Karpas-422 (cell line): ENCODE measurements at regions not wholly inside any gene's neighbourhood (a gene's known extent, or its start where the extent isn't known, plus 50 kb on each side); places are given as distances from the start of the nearest gene placed in this dataset.

Source experiments
- DNase-seq: peaks from one replicate; pipeline ENCODE4 v3.0.0-alpha.2; 2015
- H2AFZ ChIP-seq: fragments of 200-600 bp; sonication (generic); 2 replicates; pipeline ENCODE4 v1.6.1; 2014; ENCODE audit warnings: antibody characterized with exemption, low read length, mixed read lengths
- H3K27ac ChIP-seq: fragments of 200-600 bp; sonication (generic); 2 replicates; pipeline ENCODE4 v1.5.1; 2014; ENCODE audit warnings: mild to moderate bottlenecking, low read length, moderate library complexity
- H3K27me3 ChIP-seq: fragments of 200-600 bp; sonication (generic); 2 replicates; pipeline ENCODE4 v1.6.1; 2014; ENCODE audit warnings: low read length, mixed read lengths
- H3K36me3 ChIP-seq: fragments of 200-600 bp; sonication (generic); 2 replicates; pipeline ENCODE4 v1.6.1; 2014; ENCODE audit warnings: low read length, mixed read lengths; ENCODE audit not compliant: insufficient read depth
- H3K4me1 ChIP-seq: fragments of 200-600 bp; sonication (generic); 2 replicates; pipeline ENCODE4 v1.6.1; 2014; ENCODE audit warnings: mild to moderate bottlenecking, low read length, mixed read lengths
- H3K4me2 ChIP-seq: fragments of 200-600 bp; sonication (generic); 2 replicates; pipeline ENCODE4 v1.6.1; 2014; ENCODE audit warnings: low read length, low read depth, mild to moderate bottlenecking; ENCODE audit not compliant: poor library complexity, severe bottlenecking
- H3K4me3 ChIP-seq: fragments of 200-600 bp; sonication (generic); 2 replicates; pipeline ENCODE4 v1.5.1; 2014; ENCODE audit warnings: mild to moderate bottlenecking, antibody characterized with exemption, low read length, mixed read lengths
- H3K79me2 ChIP-seq: fragments of 200-600 bp; sonication (generic); 2 replicates; pipeline ENCODE4 v1.6.1; 2014; ENCODE audit warnings: mild to moderate bottlenecking, low read length, mixed read lengths
- H3K9ac ChIP-seq: fragments of 200-600 bp; sonication (generic); 2 replicates; pipeline ENCODE4 v1.6.0; 2014; ENCODE audit warnings: low read length
- H3K9me2 ChIP-seq: fragments of 200-600 bp; sonication (generic), shearing (Covaris generic); replicated peaks from 2 replicates; pipeline ENCODE4 v1.6.0; 2014; ENCODE audit warnings: mild to moderate bottlenecking, low read length, moderate library complexity; ENCODE audit not compliant: insufficient read depth
- H3K9me3 ChIP-seq: fragments of 300-700, 200-600 bp; sonication (generic); 2 replicates; pipeline ENCODE4 v1.6.1; 2014; ENCODE audit warnings: low read length, mixed read lengths
- H4K20me1 ChIP-seq: fragments of 200-600 bp; sonication (generic); 2 replicates; pipeline ENCODE4 v1.6.1; 2014; ENCODE audit warnings: mild to moderate bottlenecking, antibody characterized with exemption, low read length, low read depth; ENCODE audit not compliant: insufficient read depth

DNA sequence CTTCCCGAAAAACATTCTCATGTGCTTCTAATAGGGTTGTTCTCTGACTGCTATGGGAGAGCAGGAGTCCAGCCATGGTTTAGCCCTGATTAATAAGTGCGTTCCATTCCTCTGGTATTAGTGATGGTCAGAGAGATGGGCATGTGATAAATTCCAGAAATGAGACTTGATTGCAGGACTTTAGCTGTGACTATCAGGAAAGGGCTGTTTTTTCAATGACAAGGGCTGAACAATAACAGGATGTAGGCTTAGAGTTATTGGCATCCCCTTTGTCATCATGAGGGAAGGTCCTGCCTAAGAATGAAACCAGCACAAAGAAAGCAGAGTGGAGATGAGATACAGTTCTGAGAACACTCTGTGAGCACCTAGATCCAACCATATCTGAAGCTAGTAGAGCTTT lies 494.6 kb downstream of the MIAT start:
- Histone ChIP-seq H3K27ac (no peak overlapping the region), H3K4me2 (no peak overlapping the region), H3K9me2 (no peaks in the 10 kb centered on the region), H4K20me1 (no peaks in the 10 kb centered on the region), H3K27me3 (no peaks in the 10 kb centered on the region), H3K9me3 (no peaks in the 10 kb centered on the region), H3K4me3 (no peak overlapping the region), H3K9ac (no peak overlapping the region), H3K79me2 (no peaks in the 10 kb centered on the region), H3K36me3 (no peaks in the 10 kb centered on the region), H2AFZ (no peak overlapping the region), H3K4me1 (no peaks in the 10 kb centered on the region)
- DNase-seq, result no peak

DNA sequence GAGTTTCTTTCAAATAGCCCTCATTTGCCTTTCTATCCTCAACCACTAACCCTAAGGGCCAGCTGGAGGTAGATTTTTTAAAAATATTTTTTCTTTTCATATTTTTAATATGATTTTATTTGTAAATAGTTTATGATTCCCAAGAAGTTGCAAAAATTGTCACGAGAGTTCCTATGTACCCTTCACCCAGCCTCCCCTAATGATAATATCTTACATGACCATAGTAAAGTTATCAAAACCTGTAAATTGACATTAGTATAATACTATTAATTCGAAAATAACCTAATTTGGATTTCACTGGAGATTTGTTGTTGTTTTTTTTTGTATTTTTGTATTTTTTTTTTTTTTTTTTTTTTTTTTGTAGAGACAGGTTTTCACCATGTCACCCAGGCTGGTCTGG lies 495.5 kb downstream of the MIAT start:
- Histone ChIP-seq H3K36me3 (no peaks in the 10 kb centered on the region), H3K27ac (no peak overlapping the region), H3K4me1 (no peaks in the 10 kb centered on the region), H3K9me2 (no peaks in the 10 kb centered on the region), H3K79me2 (no peaks in the 10 kb centered on the region), H3K4me2 (no peak overlapping the region), H3K9ac (no peak overlapping the region), H4K20me1 (no peaks in the 10 kb centered on the region), H3K4me3 (no peak overlapping the region), H2AFZ (no peak overlapping the region), H3K27me3 (no peaks in the 10 kb centered on the region), H3K9me3 (no peaks in the 10 kb centered on the region)
- no peak for DNase-seq

DNA sequence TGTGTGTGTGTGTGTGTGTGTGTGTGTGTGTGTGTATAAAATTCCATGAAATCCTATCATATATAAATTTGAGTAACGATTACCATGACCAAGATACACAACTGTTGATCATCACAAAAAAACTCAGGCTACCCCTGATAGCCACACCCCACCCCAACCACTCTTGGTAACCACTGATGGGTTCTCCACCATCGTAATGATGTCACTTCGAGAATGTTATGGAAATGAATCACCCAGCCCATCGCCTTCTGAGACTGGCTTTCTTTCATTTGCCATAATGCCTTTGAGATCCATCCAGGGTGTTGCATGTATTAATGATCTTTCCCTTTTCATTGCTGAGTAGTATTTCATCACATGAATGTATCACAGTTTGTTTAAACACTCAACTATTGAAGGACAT lies 496.0 kb downstream of the MIAT start:
- Histone ChIP-seq H3K27me3 (no peaks in the 10 kb centered on the region), H3K9me3 (no peaks in the 10 kb centered on the region), H3K4me2 (no peak overlapping the region), H3K27ac (no peak overlapping the region), H3K4me3 (no peak overlapping the region), H3K9me2 (no peaks in the 10 kb centered on the region), H3K9ac (no peak overlapping the region), H3K4me1 (no peaks in the 10 kb centered on the region), H4K20me1 (no peaks in the 10 kb centered on the region), H3K79me2 (no peaks in the 10 kb centered on the region), H2AFZ (no peak overlapping the region), H3K36me3 (no peaks in the 10 kb centered on the region)
- no peak for DNase-seq

DNA sequence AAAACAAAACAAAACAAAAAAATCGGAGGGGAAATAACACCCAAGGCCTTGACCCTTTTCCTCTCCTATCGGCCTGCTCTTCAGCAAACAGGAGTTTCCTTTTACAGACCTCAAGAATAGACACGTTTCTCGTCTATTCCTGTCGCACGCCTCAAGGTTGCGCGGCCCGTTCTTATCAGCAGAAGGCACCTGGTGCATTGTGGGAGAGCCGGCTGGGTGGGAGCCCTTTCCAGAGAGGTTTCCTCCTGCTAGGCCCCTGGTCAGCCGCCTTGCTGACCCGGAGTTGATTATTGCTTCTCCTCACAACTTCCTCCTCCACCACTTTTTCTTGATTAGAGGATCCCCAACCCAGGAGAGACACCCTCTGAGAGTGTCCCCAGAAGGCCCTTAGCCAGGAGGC lies 497.3 kb downstream of the MIAT start:
- Histone ChIP-seq H3K79me2 (no peaks in the 10 kb centered on the region), H3K4me1 (no peaks in the 10 kb centered on the region), H3K27me3 (no peaks in the 10 kb centered on the region), H3K27ac (no peak overlapping the region), H3K36me3 (no peaks in the 10 kb centered on the region), H3K4me2 (no peak overlapping the region), H3K9me2 (no peaks in the 10 kb centered on the region), H3K9me3 (no peaks in the 10 kb centered on the region), H3K4me3 (no peak overlapping the region), H3K9ac (no peak overlapping the region), H4K20me1 (no peaks in the 10 kb centered on the region), H2AFZ (no peak overlapping the region)
- DNase-seq, result no peak

DNA sequence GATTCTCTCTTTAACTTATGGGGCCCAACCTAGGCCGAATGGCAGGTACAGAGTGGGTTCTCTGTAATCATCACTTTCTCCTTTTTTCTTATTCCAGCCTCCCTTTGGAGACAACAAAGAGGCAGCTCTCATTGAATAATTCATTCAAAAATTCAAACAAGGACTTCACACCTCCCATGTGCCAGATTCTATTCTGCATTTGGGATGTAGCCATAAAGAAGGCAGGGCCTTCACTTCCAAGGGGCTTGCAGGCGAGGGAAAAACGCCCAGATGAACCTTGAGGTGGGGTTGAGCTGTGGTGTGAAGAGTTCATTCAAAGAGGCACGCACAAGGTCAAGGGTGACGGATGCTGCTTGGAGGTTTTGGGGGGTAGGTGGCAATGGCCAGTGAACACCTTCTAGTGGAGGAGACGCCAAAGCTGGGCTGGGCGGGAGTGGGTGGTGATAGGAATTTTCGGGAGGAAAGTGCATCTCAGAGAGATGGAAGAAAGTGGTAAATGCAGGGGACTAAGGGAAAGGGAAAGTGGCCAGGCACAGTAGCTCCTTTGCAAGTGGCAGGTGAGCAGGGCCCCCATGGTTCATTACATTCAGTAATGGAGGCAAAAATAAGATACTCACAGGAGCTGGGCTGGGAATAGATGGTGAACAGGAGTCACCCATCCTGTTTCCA lies 499.6 kb downstream of the MIAT start:
- no peak overlapping the region for H2AFZ ChIP-seq
- H3K9me3 ChIP-seq, result no peaks in the 10 kb centered on the region
- no peak overlapping the region for H3K4me2 ChIP-seq
- no peaks in the 10 kb centered on the region for H3K27me3 ChIP-seq
- no peaks in the 10 kb centered on the region for H3K9me2 ChIP-seq
- DNase-seq, result no peak
- H3K27ac ChIP-seq, result no peak overlapping the region
- H3K79me2 ChIP-seq, result no peaks in the 10 kb centered on the region
- H3K4me1 ChIP-seq, result no peaks in the 10 kb centered on the region
- no peak overlapping the region for H3K4me3 ChIP-seq
- H3K9ac ChIP-seq, result no peak overlapping the region
- no peaks in the 10 kb centered on the region for H3K36me3 ChIP-seq
- H4K20me1 ChIP-seq, result no peaks in the 10 kb centered on the region

DNA sequence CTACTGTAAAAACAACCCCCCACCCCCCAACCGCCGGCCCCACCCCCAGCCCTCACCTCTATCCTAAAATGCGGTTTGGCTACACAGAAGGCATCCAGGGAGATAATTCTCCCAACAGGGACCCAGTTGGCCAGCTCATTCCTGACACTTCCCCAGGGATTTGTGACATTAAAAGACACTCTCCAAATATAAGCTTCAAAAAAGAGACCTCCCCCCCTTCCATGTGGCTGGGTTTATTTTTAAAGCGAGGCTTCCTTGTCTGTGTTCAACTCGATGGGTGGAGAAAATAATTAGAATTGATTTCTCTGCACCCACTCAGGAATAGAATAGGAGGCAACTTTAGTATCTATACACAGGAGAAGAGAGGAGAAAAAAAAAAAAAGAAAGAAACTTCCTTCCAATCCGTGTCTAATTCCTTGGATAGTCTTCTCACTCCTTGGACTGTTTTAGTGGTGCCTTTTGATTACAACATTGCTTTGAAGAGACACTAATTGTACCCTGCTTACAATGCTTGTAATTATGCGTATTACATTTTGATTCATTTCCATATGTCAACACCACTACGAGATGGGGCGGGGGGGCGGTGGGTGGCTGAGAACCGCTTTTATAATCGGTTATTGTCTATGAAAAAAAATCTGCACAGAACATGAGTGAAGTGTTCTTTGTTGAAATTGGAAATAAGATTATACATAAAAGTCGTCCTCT lies 500.4 kb downstream of the MIAT start:
- Histone ChIP-seq H3K36me3 (no peaks in the 10 kb centered on the region), H3K4me1 (no peaks in the 10 kb centered on the region), H3K79me2 (no peaks in the 10 kb centered on the region), H2AFZ (no peak overlapping the region), H3K9me3 (no peaks in the 10 kb centered on the region), H3K4me3 (no peak overlapping the region), H3K27ac (no peak overlapping the region), H3K9ac (no peak overlapping the region), H3K27me3 (no peaks in the 10 kb centered on the region), H3K4me2 (no peak overlapping the region), H3K9me2 (no peaks in the 10 kb centered on the region), H4K20me1 (no peaks in the 10 kb centered on the region)
- DNase-seq, result no peak

DNA sequence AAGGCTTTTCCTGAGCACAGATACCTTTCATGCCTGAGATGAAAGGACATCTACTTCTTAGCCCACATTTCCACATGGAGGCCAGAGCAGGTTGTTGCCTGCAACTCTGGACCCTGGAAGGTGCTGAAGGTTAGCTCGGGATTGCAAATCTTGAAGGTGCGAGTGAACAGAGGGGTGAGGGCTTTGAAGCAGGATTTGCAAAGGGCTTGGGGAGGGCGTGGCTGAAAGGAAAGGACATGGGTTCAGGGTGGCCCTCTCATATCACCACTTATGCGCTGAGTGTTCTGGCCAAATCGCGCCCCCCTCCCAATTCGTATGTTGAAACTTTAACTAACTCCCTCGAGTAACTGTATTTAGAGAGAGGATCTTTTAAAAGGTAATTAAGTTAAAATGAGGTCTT lies 501.6 kb downstream of the MIAT start:
- no peak for DNase-seq
- Histone ChIP-seq H3K36me3 (no peaks in the 10 kb centered on the region), H3K79me2 (no peaks in the 10 kb centered on the region), H3K4me1 (peaks cover 3% of the 10 kb centered on the region), H3K9me3 (no peaks in the 10 kb centered on the region), H2AFZ (no peak overlapping the region), H3K27ac (no peak overlapping the region), H3K9ac (no peak overlapping the region), H3K27me3 (no peaks in the 10 kb centered on the region), H3K4me2 (no peak overlapping the region), H3K9me2 (no peaks in the 10 kb centered on the region; the same call in 1 of the 2 replicates), H4K20me1 (no peaks in the 10 kb centered on the region), H3K4me3 (no peak overlapping the region)

DNA sequence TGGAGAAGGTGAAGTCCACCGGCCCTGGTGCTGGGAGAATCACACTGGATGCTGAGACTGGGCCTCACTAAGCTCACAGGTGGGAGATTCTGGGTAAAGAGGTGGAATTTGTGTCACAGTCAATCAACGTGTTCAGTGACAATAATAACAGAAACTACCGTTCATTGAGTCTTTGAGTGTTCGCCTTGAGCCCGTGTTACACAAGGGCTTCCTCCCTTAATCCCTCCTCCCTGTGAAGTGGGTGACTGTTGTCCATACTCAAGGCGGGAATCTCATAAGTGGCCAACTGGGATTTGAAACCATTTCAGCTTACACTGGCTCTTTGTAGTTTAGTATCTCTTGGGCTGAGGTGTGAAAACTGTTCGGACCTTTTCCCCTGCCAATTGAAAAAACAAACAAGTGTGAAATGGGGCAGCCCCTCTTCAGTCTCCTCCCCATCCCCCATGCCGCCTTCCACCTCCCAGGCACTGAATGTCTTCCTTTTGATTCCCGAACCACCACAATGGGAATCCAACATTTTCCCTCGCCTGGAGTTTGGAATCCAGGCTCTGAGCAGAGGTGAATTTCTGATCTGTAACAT lies 502.4 kb downstream of the MIAT start:
- Histone ChIP-seq H3K4me1 (peaks cover 8% of the 10 kb centered on the region), H4K20me1 (no peaks in the 10 kb centered on the region), H3K9ac (no peak overlapping the region), H3K36me3 (no peaks in the 10 kb centered on the region), H3K4me3 (no peak overlapping the region), H2AFZ (no peak overlapping the region), H3K27ac (no peak overlapping the region), H3K79me2 (no peaks in the 10 kb centered on the region), H3K27me3 (no peaks in the 10 kb centered on the region), H3K9me2 (no peaks in the 10 kb centered on the region; the same call in 1 of the 2 replicates), H3K9me3 (no peaks in the 10 kb centered on the region), H3K4me2 (no peak overlapping the region)
- DNase-seq, result no peak
